CD4-positive, alpha-beta T cell treated with Interleukin-4 for 4 hours (primary cell): ENCODE measurements at regions not wholly inside any gene's neighbourhood (a gene's known extent, or its start where the extent isn't known, plus 50 kb on each side); places are given as distances from the start of the nearest gene placed in this dataset.
A peak's percentile ranks its signal among the peaks of the same experiment; 100 is the strongest.

ENCODE experiments used
- DNase-seq: peaks from one replicate; pipeline ENCODE4 v3.0.0-alpha.2; 2020

DNA sequence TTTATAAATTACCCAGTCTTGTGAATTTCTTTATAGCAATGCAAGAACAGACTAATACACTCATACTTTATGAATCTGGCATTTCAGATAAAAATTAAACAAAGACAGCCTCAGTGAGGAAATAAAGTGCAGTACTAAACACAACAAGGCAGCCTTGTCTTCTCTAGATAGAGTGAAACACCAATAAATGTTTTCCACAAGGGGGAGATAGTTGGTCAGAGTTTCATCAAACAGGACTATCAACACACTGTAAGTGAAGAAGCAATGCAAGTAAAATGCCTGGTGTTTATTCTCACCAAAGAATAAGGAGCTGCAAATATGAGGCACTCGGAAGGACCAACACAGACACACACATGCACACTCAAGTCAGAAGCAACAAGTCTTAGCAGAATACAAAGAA lies 62.8 kb downstream of the FAM9B start:
- DNase-seq: peak; percentile 41

DNA sequence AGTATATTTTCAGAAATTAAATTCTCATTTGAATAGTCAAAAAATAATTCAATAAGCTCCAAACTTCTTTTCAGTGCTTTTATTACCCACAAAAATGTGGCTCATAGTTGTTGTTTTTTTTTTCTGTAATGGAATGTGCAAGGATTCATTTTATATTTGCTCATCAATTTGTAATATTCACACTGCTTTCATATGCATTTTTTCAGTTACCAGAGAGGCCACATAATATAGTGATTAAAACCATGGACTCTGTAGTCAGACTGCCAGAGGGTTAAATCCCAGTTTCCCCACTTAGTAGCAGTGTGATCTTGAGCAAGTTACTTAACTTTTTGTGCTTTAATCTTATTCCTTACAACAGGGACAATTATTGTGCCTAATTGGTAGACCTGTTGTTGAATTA lies 64.5 kb downstream of the FAM9B start:
- no peak for DNase-seq

GRCh38 chrX:8967461-8967860 lies 66.5 kb downstream of the FAM9B start:
- no peak for DNase-seq

DNA sequence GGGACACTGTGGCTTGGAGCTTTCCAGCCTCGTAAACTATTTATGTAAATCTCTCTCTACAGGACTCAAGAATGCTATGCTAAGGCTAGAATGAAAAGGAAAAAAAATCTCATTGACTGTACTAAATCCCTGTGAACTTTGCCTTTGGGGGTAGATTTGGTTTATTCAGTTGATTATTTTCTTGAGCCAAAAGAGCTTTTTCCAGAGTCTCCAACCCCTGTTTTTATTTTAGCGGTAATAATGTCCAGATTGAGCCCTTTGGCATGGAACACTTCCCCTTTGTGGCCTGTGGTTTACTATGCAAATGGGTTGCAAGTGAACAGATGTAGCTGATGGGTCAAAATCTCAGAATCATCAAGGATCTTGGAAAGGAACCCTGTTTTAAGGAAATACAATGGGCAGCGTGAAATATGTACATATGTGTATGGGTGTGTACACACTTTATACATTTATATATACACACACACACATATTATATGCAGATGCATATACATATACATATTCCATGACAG lies 72.9 kb downstream of the FAM9B start:
- DNase-seq: no peak

DNA sequence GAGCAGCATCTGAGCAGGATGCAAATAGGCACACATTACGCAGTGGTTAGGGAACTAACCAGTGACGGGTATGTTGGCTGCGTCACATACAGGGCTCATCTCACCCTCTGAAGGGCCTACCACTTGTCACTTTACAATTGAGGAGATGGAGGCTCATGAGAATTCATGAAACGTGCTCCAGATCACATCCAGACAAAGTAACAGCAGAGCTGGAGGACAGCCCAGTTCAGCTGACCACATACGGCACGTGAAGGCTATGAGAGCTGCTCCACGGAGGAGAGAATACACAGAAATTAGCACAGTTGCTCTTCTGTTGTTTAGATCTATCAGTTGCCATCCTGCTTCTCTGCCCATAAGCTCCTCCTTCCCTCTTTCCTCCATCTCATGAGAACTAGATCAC lies 78.4 kb downstream of the FAM9B start:
- no peak for DNase-seq

- no peak for DNase-seq
Observed at GRCh38 chrX:8946563-8946962, 87.4 kb downstream of the FAM9B start.

DNA sequence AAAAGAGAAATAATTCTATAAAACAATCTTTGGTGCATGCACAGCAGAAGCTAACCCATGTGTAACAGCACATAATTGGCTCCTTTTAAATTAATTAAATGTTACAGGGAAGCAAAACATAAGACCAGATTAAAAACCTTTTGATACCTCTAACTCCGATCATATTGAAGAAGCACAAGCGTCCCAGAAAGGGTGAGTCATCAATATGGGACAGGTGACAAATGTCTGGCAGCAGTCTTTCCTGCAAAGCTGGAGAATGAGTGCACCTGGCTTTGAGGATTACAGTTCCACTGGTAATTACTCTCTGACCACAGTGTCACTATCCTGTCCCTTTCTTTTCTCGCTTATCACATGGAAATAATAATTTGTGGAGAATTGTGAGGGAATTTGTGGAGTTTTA lies 94.6 kb downstream of the FAM9B start:
- no peak for DNase-seq

GRCh38 chrX:8927701-8928100 lies 106.2 kb downstream of the FAM9B start:
- no peak for DNase-seq

- no peak for DNase-seq
Observed at GRCh38 chrX:8927066-8927635, 106.8 kb downstream of the FAM9B start.

DNA sequence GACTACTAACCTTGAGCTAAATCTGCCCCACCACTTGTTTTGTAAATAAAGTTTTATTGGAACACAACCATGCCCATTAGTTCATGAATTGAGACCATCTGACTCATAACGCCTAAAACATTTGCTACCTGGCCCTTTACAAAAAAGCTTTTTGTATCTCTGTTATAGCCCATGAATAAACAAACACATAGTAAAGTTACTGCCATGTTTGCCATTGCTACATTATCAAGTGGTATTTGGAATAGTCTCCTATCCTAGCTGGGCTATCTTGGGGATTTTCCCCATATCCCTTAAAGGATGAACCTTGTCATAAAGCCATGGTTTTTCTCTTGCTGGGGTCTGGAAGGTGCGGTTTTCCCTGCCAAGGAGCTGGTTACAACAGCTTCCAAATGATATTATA lies 112.3 kb downstream of the FAM9B start:
- DNase-seq: no peak

DNA sequence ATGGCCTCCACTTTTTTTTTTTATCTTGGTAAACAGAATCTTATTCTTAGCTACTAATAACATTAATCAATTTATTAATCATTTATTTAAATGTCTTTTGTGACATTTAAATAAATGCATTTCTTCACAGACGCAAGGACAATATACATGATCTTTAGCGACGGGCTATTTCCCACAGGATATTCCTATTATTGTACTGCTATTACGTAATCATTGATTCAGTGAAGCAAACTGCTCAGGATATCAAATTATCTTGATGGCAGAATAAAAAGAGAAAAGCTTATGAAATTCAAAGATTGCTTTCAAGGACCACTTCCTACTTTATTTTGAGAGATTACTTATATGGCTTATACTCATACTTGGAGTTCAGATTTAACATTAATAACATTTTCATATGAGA lies 114.1 kb downstream of the FAM9B start:
- no peak for DNase-seq

DNA sequence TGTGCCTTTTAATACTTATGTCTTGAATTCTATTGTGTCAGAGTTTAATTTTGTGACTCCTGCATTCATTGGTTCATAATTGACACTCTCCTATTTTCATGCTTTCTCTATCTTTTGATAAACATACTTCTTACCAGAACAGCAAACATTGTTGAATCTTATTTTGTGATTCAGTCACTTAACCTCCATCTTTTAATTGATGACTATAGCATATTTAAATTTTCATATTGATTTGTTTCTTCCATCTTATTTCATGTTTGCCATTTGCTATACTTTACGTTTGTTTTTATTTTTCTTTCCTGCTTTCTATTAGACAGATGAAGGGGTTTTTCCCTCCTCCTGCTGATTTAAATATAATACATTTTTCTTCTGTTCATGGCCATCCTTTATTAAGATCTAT lies 115.5 kb upstream of the FAM9A start:
- no peak for DNase-seq

GRCh38 chrX:8914681-8915080 lies 113.5 kb upstream of the FAM9A start:
- DNase-seq: no peak

DNA sequence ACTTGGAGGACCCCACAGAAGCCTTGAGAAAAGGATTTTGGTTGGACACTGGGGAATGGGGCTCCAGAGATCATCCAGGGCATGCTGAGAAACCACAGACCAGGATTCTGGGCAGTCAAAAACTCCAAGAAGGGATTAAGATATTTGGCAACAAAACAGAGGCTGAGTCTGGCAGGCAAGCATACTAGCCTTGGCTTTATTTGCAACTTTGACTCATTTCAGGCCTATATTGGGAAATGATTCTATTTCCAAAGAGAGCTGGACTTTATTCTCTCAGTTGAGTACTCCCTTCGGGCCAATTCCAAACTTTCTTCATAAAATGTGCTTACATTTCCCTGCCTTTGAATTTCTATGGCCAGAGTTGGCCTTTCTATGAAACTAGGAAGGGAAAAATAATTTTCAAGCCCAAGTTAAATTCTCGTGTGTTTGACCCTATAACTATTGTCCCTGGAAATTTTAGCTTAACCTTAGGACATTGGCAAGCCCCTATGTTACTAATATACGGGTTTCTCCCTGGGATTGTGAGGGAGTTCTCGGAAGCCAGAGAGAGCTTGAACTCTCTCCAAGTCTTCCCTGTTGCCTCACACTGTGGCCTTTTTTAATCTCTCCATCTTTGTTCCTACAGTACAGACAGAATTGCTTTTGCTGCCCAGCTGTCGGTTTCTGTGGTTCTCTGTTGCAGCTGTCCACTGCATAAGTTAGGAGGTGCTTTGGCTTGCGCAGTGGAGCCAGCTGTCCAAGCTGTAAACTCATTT lies 112.6 kb upstream of the FAM9A start:
- DNase-seq: no peak

DNA sequence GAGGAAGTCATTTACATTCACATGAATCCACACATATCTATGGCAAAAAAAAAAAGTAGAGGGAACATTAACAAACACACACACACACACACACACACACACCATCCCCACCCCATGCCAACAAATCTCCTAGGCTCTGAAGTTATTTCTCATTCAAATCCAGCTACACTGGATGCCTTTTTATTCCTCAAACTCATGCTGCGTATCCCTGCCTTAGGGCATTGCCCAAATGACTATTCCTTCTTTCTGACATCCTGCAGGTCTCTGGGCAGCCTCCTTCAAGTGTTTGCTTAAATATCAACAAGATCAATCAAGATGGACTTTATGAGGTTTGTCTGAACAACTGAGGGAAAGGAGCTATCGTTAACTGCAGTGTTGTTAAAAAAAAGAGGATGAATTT lies 106.5 kb upstream of the FAM9A start:
- DNase-seq: no peak

- DNase-seq: no peak
Observed at GRCh38 chrX:8906299-8906938, 105.2 kb upstream of the FAM9A start.

DNA sequence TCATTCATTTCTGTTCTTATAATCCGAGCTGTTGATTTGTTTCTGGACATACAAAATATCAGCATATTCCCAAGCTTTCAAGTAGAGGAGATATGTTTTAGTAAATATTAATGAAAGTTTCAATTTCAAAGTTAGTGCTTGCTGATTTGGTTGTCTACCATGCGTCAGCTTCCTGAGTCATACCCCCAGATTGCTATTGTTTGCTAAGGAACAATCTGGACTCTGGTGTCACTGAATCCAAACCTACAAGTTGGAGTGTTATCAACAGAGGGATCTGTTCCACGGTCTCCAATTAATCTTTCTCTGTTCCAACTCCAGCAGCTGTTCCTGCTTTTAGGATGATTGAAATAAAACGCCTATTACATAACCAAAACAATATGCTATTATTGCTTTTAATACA lies 96.1 kb upstream of the FAM9A start:
- DNase-seq: no peak

DNA sequence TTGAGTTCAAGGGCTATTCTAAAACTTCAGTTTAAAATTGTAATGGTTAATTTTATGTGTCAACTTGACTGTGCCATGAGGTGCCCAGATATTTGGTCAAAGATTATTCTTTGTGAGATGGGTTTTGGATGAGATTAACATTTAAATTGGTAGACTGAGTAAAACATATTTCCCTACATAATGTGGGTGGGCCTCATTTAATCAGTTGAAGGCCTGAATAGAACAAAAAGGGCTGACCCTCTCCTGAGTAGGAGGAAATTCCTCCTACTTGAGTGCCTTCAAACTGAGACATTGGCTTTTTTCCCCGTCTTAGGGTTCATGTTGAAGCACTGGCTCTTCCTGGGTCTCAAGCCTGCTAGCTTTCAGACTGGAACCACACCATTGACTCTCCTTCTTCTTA lies 89.6 kb upstream of the FAM9A start:
- no peak for DNase-seq

DNA sequence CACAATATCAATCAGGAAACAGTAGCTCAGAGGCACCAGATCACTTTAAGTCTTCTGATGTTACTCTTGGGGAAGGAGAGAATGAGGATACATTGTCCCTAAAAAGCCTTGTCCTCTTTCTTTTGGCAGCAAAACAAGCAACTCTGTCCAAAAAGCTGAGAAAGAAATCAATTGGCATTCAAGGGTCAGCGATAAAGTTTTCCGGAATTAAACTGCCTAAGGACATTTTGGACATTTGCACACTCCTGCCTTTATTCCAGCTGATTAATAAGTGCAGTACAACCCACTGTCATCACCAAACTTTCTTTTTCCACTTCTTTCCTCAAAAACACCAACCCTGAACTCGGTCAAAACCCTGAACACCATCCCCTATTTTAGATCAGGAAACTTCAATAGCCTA lies 85.8 kb upstream of the FAM9A start:
- DNase-seq: no peak

- DNase-seq: peak; percentile 24
Observed at GRCh38 chrX:8879750-8880149, 78.6 kb upstream of the FAM9A start.

- DNase-seq: no peak
Observed at GRCh38 chrX:8873956-8874355, 72.8 kb upstream of the FAM9A start.

GRCh38 chrX:8873102-8873501 lies 71.9 kb upstream of the FAM9A start:
- DNase-seq: no peak

DNA sequence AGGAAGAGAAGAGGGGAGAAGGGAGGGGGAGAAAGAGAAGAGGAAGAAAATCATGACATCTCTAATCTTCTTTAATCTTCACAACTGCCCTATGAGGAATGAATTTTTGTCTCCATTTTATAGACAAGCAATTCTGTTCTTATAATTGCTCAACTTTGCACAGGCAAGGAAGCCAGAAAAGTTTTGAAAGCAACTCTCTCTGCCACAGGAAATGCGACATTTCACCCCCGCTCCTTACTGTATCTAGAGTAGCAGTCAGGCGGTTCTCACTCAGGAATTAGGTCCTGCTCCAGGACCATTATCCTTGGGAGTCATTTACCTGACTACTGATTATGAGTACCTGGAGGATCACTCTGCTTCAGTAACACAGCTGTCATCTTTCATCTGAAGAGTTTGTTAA lies 69.2 kb upstream of the FAM9A start:
- no peak for DNase-seq

- DNase-seq: no peak
Observed at GRCh38 chrX:8869812-8870211, 68.6 kb upstream of the FAM9A start.
